Activated CD4-positive, alpha-beta T cell treated with anti-CD3 and anti-CD28 coated beads, Interleukin-2, Interleukin-6, amounts not matched to agents 100 ng/mL and 50 ng/mL, durations not matched to agents 16 hours and 8 hours (primary cell): ENCODE measurements at regions not wholly inside any gene's neighbourhood (a gene's known extent, or its start where the extent isn't known, plus 50 kb on each side); places are given as distances from the start of the nearest gene placed in this dataset.

Experiments
- DNase-seq: peaks from one replicate; pipeline ENCODE4 v3.0.0-alpha.2; 2020

- DNase-seq: no peak
These were observed 1703.3 kb upstream of the SLC10A2 start for GRCh38 chr13:104769545-104769944.

GRCh38 chr13:104766319-104766718 lies 1700.1 kb upstream of the SLC10A2 start:
- DNase-seq: no peak

- DNase-seq: no peak
These were observed 1698.4 kb upstream of the SLC10A2 start for GRCh38 chr13:104764600-104764999.

- no peak for DNase-seq
These were observed 1692.9 kb upstream of the SLC10A2 start for GRCh38 chr13:104759069-104759468.

- DNase-seq: no peak
These were observed 1691.5 kb upstream of the SLC10A2 start for GRCh38 chr13:104757712-104758111.

GRCh38 chr13:104750377-104750776 lies 1684.2 kb upstream of the SLC10A2 start:
- DNase-seq: no peak

GRCh38 chr13:104740641-104741222 lies 1674.5 kb upstream of the SLC10A2 start:
- no peak for DNase-seq

GRCh38 chr13:104737713-104738112 lies 1671.5 kb upstream of the SLC10A2 start:
- DNase-seq: no peak

GRCh38 chr13:104733427-104733826 lies 1667.2 kb upstream of the SLC10A2 start:
- no peak for DNase-seq

- no peak for DNase-seq
These were observed 1648.9 kb upstream of the SLC10A2 start for GRCh38 chr13:104715111-104715510.

- no peak for DNase-seq
These were observed 1639.0 kb upstream of the SLC10A2 start for GRCh38 chr13:104705031-104705750.

GRCh38 chr13:104701591-104701990 lies 1635.4 kb upstream of the SLC10A2 start:
- no peak for DNase-seq

GRCh38 chr13:104694397-104694796 lies 1628.2 kb upstream of the SLC10A2 start:
- no peak for DNase-seq

GRCh38 chr13:104693126-104693525 lies 1626.9 kb upstream of the SLC10A2 start:
- DNase-seq: no peak

- no peak for DNase-seq
These were observed 1625.7 kb upstream of the SLC10A2 start for GRCh38 chr13:104691767-104692467.

- no peak for DNase-seq
These were observed 1620.3 kb upstream of the SLC10A2 start for GRCh38 chr13:104686484-104686883.

GRCh38 chr13:104683789-104684188 lies 1617.6 kb upstream of the SLC10A2 start:
- no peak for DNase-seq

GRCh38 chr13:104678161-104678560 lies 1611.9 kb upstream of the SLC10A2 start:
- no peak for DNase-seq

GRCh38 chr13:104671901-104672300 lies 1605.7 kb upstream of the SLC10A2 start:
- no peak for DNase-seq

GRCh38 chr13:104657196-104657595 lies 1591.0 kb upstream of the SLC10A2 start:
- DNase-seq: no peak

- no peak for DNase-seq
These were observed 1584.2 kb upstream of the SLC10A2 start for GRCh38 chr13:104650431-104650830.

- DNase-seq: no peak
These were observed 1582.1 kb upstream of the SLC10A2 start for GRCh38 chr13:104648291-104648690.

GRCh38 chr13:104645786-104646185 lies 1579.6 kb upstream of the SLC10A2 start:
- no peak for DNase-seq

- DNase-seq: no peak
These were observed 1575.1 kb upstream of the SLC10A2 start for GRCh38 chr13:104641309-104641708.
